HG02938 (cell line): ENCODE measurements at regions not wholly inside any gene's neighbourhood (a gene's known extent, or its start where the extent isn't known, plus 50 kb on each side); places are given as distances from the start of the nearest gene placed in this dataset.
A peak's percentile ranks its signal among the peaks of the same experiment; 100 is the strongest.
"Not testable (repeated sequence)": the region's sequence is repeated elsewhere in the genome, so short reads cannot be mapped to it uniquely, and the experiment has no call there.

ENCODE experiments used
- ATAC-seq: cut with Tn5 transposase; IDR thresholded peaks from one replicate; pipeline ENCODE4 v1.9.1; 2021; ENCODE audit warnings: mild to moderate bottlenecking, moderate library complexity; ENCODE audit not compliant: unreplicated experiment

DNA sequence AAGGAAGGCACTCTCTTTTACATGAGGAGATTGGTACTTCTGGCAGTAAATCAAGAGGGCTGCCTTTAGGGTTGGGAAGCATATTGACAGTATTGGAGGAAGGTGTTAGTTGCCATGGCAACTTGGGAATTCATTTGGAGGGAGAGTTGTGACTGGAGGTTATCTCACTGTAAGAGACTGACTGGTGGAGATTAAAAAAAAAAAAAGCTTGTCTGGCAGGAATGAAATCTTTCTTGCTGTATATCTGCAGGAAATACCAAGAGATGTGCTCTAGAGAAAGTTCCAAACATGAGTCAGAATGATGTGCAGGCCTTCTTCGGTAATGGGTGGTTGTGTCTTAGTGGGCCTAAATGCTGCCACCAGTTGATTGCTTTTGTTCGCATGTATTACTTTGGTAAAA lies 59.8 kb upstream of the FAM72C start:
- ATAC-seq: not testable (repeated sequence)

- ATAC-seq: peak; percentile 95
Observed at GRCh38 chr1:144026022-144026421, 54.2 kb upstream of the FAM72C start.

GRCh38 chr1:144021690-144022384 lies 50.1 kb upstream of the FAM72C start:
- not testable (repeated sequence) for ATAC-seq
